Panc1 (cell line): ENCODE measurements at regions not wholly inside any gene's neighbourhood (a gene's known extent, or its start where the extent isn't known, plus 50 kb on each side); places are given as distances from the start of the nearest gene placed in this dataset.

Source experiments
- ATAC-seq: fragments of 200-7000 bp; cut with Tn5 transposase; 2 replicates; pipeline ENCODE4 v1.9.1; 2020; ENCODE audit warnings: mild to moderate bottlenecking, moderate library complexity
- BruUV-seq: library from RNA; stranded (reverse); fragments of 400-500 nt; replicated peaks from 2 replicates; lab custom pipeline; 2021; lab: Mats Ljungman, UMichigan
- CTCF ChIA-PET: fragments of 300-600 bp; sonication (Branson Sonifier 250); formaldehyde crosslinking; loops from one replicate; lab custom pipeline; 2022; ENCODE audit warnings: antibody characterized with exemption; lab: Charles Lee
- POLR2A ChIA-PET: fragments of 300-600 bp; sonication (Branson Sonifier 250); formaldehyde crosslinking; loops from one replicate; lab custom pipeline; 2022; ENCODE audit warnings: antibody characterized with exemption; lab: Charles Lee
- DNase-seq: peaks from one replicate; pipeline ENCODE4 v3.0.0-alpha.2; 2010; ENCODE audit warnings: low read depth, low spot score
- H3K27ac ChIP-seq: 2 replicates; pipeline ENCODE4 v1.5.1; 2011; ENCODE audit warnings: mild to moderate bottlenecking, low read length, inconsistent platforms
- H3K27me3 ChIP-seq: fragments of 200-500 bp; sonication (Bioruptor generic); 2 replicates; pipeline ENCODE4 v1.6.0; 2014; ENCODE audit warnings: low read length, inconsistent platforms; ENCODE audit not compliant: control insufficient read depth, insufficient read depth
- H3K36me3 ChIP-seq: fragments of 200-500 bp; sonication (Bioruptor generic); 2 replicates; pipeline ENCODE4 v1.5.1; 2014; ENCODE audit warnings: inconsistent platforms, mild to moderate bottlenecking, low read length, moderate library complexity; ENCODE audit not compliant: control insufficient read depth, insufficient read depth
- H3K4me1 ChIP-seq: 2 replicates; pipeline ENCODE4 v1.5.1; 2011; ENCODE audit warnings: inconsistent platforms, mild to moderate bottlenecking, low read length, moderate library complexity; ENCODE audit not compliant: control insufficient read depth, insufficient read depth
- H3K4me3 ChIP-seq, 2 experiments: 2 replicates each; pipeline ENCODE4 v1.5.1; 2011 to 2012; ENCODE audit warnings: low read depth in 2 of 2, low read length in 2 of 2, mild to moderate bottlenecking in 2 of 2, inconsistent platforms in 1 of 2, moderate library complexity in 1 of 2
- H3K9me3 ChIP-seq: fragments of 200-500 bp; sonication (Bioruptor generic); 2 replicates; pipeline ENCODE4 v1.5.1; 2014; ENCODE audit warnings: low read depth, mild to moderate bottlenecking, inconsistent platforms, low read length, moderate library complexity; ENCODE audit not compliant: control insufficient read depth, insufficient read depth
- CTCF ChIP-seq: fragments of 450-650 bp; IDR thresholded peaks from 2 replicates; pipeline ENCODE4 v1.5.1; 2017; ENCODE audit warnings: mild to moderate bottlenecking
- POLR2AphosphoS5 ChIP-seq: IDR thresholded peaks from 2 replicates; pipeline ENCODE4 v1.6.1; 2012; ENCODE audit warnings: mild to moderate bottlenecking, low read depth, low read length, moderate library complexity
- REST ChIP-seq, 2 experiments: IDR thresholded peaks; 2 replicates each; pipeline ENCODE4 v1.6.1; 2011 to 2012; ENCODE audit warnings: low read depth in 2 of 2, control low read depth in 1 of 2, low read length in 1 of 2, mild to moderate bottlenecking in 1 of 2, moderate library complexity in 1 of 2; ENCODE audit not compliant: insufficient read depth in 1 of 2
- SIN3A ChIP-seq: IDR thresholded peaks from 2 replicates; pipeline ENCODE4 v1.6.1; 2012; ENCODE audit warnings: low read depth, mild to moderate bottlenecking, low read length, moderate library complexity, borderline replicate concordance; ENCODE audit not compliant: insufficient read depth
- TCF7L2 ChIP-seq: IDR thresholded peaks from 2 replicates; pipeline ENCODE4 v1.6.1; 2011; ENCODE audit warnings: mild to moderate bottlenecking, low read depth, low read length, inconsistent platforms
- in situ Hi-C: cut with HindIII; loops from 2 replicates; pipeline ENCODE4 v1.10.0; 2016; ENCODE audit warnings: low sequenced_read_pairs, low pct_unique_long_range_greater_than_20kb
- intact Hi-C: fragments of 100-400 bp; cut with micrococcal nuclease; formaldehyde crosslinking; loops from one replicate; pipeline ENCODE4 v1.10.0; 2022; ENCODE audit not compliant: unreplicated experiment

- DNase-seq (no peak), ATAC-seq (no peak)
- H3K9me3 ChIP-seq: no peaks in the 10 kb centered on the region
- CTCF ChIA-PET: no interaction called here
- in situ Hi-C loops: no loop called here
- H3K4me3 ChIP-seq: no peak overlapping the region
- H3K36me3 ChIP-seq: no peaks in the 10 kb centered on the region
- H3K4me1 ChIP-seq: no peaks in the 10 kb centered on the region
- H3K27me3 ChIP-seq: no peaks in the 10 kb centered on the region
- intact Hi-C loops: no loop called here
- POLR2A ChIA-PET: no interaction called here
- H3K27ac ChIP-seq: no peak overlapping the region
- BruUV-seq: no TSS peak
- TF ChIP-seq CTCF (no peak), TCF7L2 (no peak), REST (IDR thresholded peaks at IDR 0.05; ENCODE audit: insufficient read depth in 1 of 2, low read depth in 2 of 2, low read length in 1 of 2) (no peak), POLR2AphosphoS5 (no peak), SIN3A (no peak)
Measured at GRCh38 chrX:125522752-125523151, 203.1 kb downstream of the TEX13C start.

- in situ Hi-C loops: no loop called here
- CTCF ChIA-PET: no interaction called here
- POLR2A ChIA-PET: no interaction called here
- Histone ChIP-seq H3K36me3 (no peaks in the 10 kb centered on the region), H3K27me3 (no peaks in the 10 kb centered on the region), H3K27ac (no peak overlapping the region), H3K4me1 (no peaks in the 10 kb centered on the region), H3K4me3 (no peak overlapping the region), H3K9me3 (no peaks in the 10 kb centered on the region)
- no peak for TF ChIP-seq CTCF
- TF ChIP-seq REST (IDR thresholded peaks at IDR 0.05; ENCODE audit: insufficient read depth in 1 of 2, low read depth in 2 of 2, low read length in 1 of 2): no peak
- TF ChIP-seq TCF7L2: no peak
- TF ChIP-seq SIN3A: no peak
- no peak for TF ChIP-seq POLR2AphosphoS5
- no peak for ATAC-seq
- intact Hi-C loops: no loop called here
- DNase-seq: no peak
- no TSS peak for BruUV-seq
Measured at GRCh38 chrX:125532411-125533089, 212.9 kb downstream of the TEX13C start.
